Endothelial cell of hepatic sinusoid (primary cell): ENCODE measurements at regions not wholly inside any gene's neighbourhood (a gene's known extent, or its start where the extent isn't known, plus 50 kb on each side); places are given as distances from the start of the nearest gene placed in this dataset.

Source experiments
- in situ Hi-C: cut with HindIII; loops from 2 replicates; pipeline ENCODE4 v1.10.0; 2017; ENCODE audit warnings: low sequenced_read_pairs

- in situ Hi-C loops, result no loop called here
Observed at GRCh38 chr10:62545160-62546066, 171.2 kb downstream of the ZNF365 start.

DNA sequence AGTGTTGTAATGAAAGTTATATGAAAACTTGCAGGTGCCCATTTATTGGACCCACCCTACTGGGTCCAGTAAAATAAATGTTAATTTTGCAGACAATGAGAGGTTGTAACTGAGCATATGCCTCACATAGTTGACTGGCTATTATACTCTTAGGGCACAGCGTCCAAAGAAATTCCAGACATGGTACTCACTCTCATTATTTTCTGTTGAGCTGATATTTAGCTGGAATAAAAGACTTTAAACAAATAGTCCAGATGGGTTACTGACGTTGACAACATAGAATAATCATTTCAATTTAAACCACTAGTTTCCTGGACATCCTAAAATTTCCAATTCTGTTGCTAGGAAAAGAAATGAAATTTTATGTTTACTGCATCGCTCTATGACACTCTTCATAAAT is 174.5 kb downstream of the ZNF365 start:
- in situ Hi-C loops, result no loop called here

- in situ Hi-C loops, result no loop called here
Observed at GRCh38 chr10:62550173-62550572, 176.0 kb downstream of the ZNF365 start.

GRCh38 chr10:62554632-62555199 is 180.5 kb downstream of the ZNF365 start:
- in situ Hi-C loops, result no loop called here

GRCh38 chr10:62559481-62560200 is 185.5 kb downstream of the ZNF365 start:
- in situ Hi-C loops, result no loop called here

GRCh38 chr10:62560201-62560819 is 186.1 kb downstream of the ZNF365 start:
- in situ Hi-C loops, result no loop called here

DNA sequence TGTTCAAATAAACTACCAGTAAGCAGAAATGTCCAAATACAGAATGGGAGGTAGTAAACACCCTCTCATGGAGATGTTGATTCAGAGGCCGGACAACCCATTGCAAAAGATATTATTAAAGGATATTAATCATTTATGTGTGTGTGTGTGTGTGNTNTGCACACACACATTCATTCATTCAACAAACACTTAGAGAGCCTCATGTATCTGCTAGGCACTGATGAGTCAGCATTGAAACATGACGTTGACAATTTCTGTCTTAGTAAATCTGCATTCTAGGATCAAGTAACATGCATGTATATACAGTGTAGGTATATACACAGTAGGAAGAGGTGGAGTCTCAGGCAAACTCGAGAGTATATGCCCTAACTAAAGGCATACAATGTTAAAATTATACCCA is 187.0 kb downstream of the ZNF365 start:
- in situ Hi-C loops, result no loop called here

GRCh38 chr10:62562101-62562500 is 187.9 kb downstream of the ZNF365 start:
- in situ Hi-C loops, result no loop called here

DNA sequence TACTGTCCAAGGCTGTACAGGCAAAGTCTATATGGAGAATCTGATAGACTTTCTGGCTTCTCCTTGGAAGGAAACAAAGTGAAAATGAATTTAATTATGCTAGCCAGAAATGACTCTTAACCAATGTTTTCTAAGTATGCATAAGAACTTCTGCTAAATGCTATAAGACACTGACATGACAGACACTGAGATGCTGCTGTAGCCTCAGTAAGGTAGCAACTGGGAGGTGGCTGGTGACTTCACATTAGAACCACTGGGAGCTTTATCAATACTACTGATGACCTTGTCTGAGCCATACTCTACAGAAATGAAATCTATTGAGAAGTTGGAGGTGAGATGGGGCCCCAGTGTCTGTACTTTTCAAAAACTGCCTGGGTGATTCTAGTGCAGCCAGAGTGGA is 188.6 kb downstream of the ZNF365 start:
- in situ Hi-C loops, result no loop called here

GRCh38 chr10:62573929-62574328 is 199.8 kb downstream of the ZNF365 start:
- in situ Hi-C loops, result no loop called here

DNA sequence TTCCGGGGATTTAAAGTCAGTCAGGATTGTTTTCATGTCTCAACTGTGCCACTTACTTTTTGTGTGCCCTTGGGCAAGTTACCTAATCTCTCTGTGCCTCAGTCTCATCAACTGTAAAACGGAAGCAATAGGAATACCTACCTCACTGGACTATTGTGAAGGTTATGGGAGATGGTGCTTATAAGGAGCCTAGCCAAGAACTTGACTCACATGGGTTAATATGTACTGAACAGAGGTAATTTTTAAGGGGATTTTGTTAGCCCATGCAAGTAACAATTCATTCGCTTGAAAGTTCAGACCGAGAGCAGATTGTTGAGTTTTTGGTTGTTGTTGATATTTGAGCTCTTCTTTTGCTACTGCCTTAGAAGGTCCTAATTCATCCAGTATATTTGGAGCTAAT is 202.9 kb downstream of the ZNF365 start:
- in situ Hi-C loops, result no loop called here

DNA sequence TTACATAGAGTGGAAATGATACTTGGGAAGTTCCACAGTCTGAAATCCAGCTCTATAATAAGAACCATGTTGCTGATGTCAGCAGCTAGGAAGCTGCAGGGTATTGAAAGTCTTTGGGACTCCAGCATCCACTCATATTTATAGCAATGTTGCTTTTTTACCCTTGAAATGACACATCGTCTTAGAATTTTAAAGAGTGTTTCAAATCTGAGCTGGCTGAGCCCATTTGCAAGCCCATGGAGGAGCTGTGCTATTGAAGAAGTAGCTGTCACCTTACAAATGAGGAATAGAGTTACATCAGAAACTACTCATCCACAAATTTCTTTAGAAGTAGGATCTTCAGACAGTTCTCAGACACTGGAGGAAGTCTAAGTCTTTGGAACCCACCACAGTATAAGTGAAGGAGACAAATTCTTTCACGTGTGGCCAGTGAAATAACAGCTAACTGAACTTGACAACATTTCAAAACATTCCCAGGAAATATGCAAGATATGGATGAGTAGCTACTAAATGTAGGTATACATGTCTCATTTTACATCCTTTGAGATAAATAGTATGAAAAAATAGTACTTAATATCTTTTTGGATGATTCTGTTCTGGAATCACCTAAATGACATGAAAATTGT is 203.6 kb downstream of the ZNF365 start:
- in situ Hi-C loops, result no loop called here

DNA sequence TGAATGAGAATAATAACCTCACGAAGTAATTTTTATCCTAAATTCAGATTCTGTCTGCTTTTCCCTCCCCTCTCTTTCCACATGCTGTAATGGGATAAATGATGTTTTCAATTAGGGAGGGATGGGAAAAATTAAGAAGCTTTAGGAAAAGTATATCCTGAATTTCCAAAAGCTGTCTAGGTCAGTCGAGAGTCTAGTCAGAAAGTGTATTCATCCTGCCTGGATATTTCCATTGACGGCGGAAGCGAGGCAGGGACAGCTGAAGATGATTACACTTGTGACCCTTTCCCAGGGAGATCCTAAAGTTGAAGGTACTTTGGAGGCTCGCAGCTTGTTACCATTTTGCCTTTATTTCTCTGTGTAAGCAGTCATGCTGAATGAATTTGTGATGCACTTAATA is 204.1 kb downstream of the ZNF365 start:
- in situ Hi-C loops, result no loop called here

DNA sequence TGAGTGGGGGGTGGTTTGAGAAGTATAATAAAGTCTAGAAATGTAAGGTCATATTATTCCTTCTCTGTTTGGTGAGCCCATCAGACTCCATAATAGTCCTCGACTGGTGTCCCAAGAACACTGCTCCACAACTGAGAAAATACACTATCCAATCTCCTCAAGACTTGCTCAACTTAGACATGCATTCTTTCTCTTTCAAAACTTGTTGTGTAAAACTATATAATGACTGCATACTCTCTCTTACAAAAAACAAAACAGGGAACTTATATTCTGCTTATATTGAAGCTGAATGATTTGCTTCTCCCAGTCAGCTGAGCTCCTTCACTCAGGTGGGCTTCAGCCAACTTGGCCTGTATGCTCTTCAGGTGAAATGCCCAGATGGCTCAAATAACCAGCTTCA is 204.7 kb downstream of the ZNF365 start:
- in situ Hi-C loops, result no loop called here

- in situ Hi-C loops, result no loop called here
Observed at GRCh38 chr10:62580396-62580795, 206.2 kb downstream of the ZNF365 start.

DNA sequence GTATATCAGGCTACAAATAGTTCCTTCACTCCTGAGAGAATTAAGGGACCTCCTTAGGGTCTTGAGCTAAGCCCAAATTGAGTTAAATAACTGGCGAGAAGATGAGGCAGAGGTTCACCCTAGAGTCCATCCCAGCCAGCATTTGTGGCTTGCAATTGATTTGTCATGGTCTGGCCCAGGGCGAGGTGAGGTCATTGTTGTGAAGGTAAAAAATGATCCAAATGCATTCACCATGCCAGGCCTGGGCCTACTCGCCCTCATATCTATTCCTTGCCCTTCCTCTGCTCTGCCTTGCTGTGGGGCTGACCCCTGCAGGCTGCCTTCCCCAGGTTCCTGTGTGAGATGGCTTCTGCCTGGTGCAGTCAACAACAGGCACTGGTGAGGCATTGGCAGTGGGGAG is 207.2 kb downstream of the ZNF365 start:
- in situ Hi-C loops, result no loop called here

DNA sequence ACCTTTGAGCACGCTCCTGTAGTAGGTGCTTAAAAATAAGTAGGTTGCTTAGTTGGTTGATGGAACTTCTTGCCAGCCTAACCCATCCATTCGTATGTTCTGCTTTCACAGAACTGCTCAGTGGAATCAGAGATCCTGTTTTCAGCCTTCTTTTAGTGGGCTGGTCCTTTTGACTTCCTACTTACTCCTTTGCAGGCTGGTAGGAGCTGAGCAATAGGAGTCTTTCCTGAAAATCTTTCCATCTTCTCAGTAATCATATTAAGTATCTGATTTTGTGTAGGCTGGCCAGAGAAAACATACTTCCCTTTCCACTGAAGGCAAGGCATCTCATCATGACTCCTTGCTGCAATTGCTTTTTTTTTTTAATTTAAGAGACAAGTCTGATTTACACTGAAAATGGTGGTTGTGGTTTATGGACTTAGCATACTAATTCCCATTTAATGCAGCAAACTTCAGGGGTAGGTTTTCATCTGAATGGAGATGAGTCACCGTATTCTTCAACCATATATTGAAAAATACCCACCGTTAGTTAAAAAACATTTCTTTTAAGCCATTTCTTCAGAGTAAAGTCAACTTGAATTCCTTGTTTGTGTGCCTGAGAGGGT is 208.0 kb downstream of the ZNF365 start:
- in situ Hi-C loops, result no loop called here

DNA sequence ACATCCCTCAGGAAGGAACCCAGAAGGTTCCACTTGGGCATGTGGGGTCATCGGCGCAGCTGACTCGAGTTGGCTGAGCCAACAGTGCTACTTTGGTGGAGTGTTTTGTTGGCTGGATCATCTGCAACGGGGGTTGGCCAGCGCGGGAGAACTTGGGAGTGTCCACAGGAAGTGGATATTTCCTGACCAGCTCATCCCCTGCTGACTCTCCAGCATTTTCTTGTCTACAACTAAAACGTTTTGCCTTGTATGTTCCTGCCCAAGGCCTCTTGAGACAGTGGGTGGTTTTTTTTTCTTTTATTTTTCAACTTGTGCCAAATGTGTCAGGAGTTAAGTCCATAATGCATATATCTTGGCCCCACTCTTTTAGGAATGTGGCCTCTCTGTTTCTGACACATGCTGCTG is 208.6 kb downstream of the ZNF365 start:
- in situ Hi-C loops, result no loop called here

GRCh38 chr10:62583876-62584615 is 209.9 kb downstream of the ZNF365 start:
- in situ Hi-C loops, result no loop called here

DNA sequence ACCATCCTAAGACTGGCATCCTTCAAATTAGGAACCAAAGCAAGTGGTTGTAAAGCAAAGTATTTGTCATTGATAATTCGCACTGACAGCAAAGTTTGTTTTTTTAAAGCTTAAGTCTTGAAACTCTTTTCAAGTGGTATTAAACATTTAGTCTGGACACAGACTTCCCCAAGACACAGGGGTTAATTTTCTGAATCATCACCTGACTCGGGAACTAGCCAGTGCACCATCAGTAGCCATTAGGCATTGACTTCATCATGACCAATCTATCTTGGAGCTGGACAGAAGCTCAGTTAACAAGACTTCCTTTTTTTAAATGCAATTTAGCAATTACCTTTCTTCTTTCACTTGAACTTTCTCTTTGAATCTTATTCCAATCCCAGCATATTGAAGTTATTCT is 210.6 kb downstream of the ZNF365 start:
- in situ Hi-C loops, result no loop called here
